CD4-positive, alpha-beta T cell treated with Interleukin-15 for 1 hour (primary cell): ENCODE measurements at regions not wholly inside any gene's neighbourhood (a gene's known extent, or its start where the extent isn't known, plus 50 kb on each side); places are given as distances from the start of the nearest gene placed in this dataset.

Experiments used
- DNase-seq: peaks from one replicate; pipeline ENCODE4 v3.0.0-alpha.2; 2020

DNA sequence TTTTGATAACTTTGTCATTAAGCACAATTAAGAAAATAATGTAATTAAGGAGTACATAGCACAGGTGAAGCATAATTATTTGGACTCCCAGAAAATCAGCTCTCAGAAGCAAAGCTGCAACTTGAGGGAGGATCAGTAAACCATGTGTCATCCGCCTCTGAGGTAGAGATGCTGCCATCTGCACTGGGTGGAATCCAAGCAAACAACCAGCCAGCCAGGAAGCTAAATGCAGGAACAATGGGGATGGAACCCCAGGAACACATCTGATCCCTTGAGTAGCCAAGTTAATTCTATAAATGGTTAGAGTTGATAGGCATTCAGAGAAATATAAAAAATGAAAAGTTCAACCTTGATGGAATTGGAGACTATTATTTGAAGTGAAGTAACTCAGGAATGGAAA lies 520.2 kb downstream of the RFC3 start:
- DNase-seq: no peak

DNA sequence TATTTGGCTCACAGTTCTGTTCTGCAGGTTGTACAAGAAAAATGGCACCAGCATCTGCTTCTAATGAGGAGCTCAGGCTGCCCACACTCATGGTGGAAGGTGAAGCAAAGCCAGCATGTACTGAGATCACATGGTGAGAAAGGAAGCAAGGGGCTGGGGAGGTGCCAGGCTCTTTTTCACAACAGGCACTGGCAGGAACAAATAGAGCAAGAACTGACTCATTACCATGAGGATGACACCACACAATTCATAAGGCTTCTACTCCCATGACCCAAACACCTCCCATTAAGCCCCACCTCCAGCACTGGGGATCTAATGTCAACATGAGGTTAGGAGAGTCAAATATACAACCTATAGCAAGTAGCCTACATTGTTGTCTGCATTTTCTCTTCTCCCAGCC lies 522.6 kb downstream of the RFC3 start:
- no peak for DNase-seq

DNA sequence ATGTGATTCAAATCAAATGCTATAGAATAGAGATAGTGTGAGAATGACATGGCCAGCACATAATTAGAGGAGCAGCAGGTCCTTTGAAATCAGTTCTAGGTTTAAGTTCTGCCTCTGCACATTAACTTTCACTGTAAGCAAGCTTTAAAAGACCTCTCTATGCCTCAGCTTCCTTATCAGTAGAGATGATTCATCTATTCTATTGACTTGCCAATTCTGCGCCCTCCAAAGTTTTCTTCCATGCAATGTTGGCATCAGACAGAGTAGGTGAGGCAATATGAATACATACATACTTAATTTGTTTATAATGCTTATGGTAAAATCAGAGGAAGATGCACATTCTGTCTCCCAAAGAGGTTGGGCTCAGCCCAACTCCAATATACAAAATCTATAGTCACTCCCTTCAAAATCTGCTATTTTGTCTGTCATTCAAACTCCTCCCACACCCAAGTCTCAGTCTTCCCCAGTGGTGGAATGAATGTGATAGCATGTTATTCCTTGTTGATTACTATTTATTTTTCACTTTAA lies 525.5 kb downstream of the RFC3 start:
- DNase-seq: no peak

DNA sequence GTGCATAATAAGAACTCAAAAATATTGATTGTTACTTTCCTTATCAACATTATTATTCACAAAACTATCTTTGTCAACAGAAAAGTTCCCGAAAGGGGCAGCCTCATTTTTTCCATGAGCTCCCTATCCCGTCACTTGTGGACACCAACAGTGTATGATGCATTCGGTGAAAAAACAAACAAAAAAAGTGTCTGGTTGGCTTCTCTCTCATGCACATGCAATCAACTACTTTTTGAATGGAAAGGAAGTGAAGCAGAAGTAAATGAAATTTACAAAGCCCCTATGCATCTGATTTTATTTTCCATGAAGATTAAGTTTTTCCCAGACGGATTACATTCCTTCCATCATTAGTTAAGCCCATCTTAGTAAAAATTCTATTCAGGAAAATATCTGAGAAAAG lies 526.9 kb downstream of the RFC3 start:
- DNase-seq: no peak

DNA sequence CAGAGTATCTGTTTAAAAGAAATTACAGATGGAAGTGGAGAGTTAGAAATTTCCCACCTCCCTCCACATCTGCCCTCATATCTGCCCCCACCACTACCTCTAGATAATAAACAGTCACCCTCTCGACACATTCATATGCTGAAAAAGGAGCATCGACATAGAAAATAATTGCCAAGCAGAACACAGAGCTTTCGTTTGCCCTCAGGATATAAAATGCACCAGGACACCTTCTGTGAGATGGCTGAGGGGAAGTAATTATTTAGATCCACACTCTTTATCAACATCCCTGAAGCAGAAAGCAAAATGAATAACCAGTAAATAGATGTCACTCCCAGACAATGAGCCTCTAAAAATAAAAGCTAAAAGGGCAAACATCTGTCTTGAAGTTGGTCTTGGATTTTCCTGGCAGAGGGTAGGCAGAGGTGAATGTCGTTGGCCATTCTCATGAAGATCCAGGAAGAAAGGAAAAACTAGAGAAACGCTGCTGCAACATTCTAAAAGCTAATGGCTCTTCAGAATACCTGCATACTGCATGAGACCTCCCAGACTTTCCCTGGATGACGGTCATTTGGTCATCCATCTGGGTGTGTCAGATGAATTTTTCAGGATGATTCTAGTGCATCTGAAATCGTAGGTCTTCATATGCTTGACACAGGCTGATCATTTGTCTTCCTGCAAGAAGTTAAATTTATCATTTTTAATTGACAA lies 527.5 kb downstream of the RFC3 start:
- DNase-seq: no peak

DNA sequence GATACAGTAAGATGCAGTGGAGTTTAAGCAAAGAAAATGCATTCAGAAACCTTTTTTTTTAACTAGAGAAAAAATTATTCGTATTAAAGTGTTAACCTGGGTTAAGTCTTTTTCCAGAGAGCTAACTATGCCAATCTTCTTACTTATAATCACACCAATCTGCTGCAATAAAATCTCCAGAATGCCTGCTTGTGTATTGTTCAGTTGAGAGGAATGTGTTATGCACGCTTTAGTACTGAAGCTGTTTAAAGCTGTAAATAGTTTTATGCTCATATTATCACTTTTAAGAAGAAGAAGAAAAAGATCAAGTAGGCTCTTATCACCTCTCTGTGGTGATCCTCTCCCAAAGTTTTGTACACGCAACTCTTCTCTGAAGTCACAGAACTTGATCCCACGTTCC lies 528.7 kb downstream of the RFC3 start:
- no peak for DNase-seq

DNA sequence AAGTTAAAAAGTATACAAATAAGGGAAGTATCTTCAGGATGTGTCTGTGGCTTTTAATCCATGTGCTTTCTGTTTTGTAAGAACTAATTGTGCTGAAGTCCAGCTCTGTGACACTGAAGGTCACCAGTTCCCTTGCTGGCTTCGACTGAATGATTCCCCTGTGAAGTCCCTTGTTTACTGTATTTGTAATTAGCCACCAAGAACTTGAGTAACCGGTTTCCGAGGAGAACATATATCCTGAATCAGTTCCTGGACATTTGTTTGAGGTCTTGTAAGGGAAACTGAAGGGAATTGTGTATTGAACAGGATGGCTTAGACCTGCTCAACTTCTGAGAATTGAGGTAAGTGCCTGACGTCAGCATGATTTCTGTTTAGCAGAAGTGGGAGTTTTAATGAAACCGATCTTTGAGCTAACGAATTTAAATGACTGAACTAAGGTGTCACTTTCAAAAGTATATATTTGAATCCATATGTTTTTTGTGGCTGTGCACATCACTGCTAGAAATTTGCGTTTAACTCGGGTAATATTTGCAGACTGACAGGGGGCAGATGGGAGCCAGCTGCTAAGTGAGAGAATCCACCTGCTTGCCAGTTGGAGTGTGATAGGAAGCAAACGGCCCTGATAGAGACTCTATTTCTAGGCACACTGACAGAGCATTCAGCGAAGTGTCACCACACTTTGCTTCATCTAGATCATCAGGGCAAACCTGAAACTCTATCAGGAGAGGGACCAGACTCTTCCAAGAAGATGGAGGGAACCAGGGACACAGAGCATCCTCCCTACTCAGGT lies 530.0 kb downstream of the RFC3 start:
- DNase-seq: no peak

DNA sequence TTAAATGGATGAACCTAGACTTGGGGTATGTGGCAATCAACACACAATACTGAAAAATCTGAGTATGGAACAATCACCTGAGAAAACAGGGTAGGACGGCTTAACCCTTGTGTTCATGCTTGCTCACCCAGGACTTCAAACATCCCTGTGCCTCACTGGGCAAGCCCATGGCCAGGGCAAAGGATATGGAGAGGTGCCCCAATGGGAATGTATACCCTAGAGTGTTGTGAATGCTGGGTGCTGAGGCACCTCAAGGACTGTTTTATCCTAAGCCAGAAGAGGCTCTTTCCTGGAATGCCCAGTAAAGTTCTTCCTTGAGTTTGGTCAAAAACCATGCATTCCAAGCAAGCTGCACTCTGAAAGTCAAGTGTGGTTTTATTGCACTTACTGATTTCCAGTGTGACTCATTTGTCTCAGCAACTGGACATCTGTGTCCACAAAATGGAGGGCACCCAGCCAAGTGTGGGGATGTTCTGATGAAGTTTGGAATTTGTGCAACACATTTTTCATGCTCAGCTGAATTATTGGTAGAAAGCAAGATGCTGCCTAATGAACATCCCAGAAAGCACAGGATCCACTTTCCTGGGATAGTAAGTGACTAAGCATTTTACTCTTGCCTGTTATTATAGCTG lies 531.3 kb downstream of the RFC3 start:
- no peak for DNase-seq

DNA sequence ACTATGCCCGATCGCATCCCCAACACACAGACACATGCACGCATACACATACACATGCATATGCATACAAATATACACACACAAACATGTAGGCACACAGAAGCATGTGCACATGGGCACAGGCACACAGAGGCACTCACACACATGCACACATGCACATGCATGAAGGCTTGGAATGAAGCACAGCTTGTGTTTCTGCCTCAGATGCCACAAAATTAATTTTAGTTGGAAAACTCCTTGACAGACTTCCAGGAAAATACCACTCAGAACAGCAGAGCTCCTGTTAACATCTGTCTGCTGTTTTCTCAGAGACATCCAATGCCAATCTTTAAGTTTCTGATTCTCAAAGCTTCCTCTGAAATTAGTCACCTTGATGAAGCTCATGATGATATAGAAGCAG lies 532.7 kb downstream of the RFC3 start:
- no peak for DNase-seq

DNA sequence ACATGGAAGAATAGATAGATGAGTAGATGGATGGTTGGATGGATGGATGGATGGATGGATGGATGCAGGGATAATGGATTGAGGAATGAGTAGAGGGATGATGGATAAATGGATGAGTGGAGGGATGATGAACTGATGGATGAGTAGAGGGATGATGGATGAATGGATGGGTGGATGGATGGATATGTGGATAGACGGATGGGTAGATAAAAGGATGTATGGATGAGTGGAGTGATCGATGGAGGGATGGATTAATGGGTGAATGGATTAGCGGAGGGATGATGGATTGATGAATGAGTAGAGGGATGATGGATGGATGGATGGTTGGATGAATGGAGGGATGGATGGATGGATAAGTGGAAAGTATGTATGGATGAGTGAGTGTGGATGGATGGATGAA lies 533.2 kb downstream of the RFC3 start:
- DNase-seq: no peak

DNA sequence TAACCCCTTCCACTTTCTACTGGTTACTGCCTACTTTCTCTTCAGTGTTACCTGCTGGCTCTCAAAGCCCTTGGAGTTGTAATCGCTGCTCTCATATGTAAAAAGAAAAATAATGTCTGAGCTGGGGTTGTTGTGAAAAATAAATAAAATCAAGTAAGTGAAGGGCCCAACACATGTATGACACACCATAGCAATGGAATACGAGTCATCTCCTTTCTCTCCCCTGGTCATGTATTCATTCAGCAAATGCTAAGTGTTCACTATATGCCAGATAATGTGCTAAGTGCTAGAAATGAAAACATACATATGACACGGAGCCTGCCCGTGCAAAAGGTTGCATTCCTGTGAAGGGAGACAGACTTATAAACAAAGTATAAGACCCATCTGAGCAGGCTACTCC lies 535.0 kb downstream of the RFC3 start:
- DNase-seq: no peak

DNA sequence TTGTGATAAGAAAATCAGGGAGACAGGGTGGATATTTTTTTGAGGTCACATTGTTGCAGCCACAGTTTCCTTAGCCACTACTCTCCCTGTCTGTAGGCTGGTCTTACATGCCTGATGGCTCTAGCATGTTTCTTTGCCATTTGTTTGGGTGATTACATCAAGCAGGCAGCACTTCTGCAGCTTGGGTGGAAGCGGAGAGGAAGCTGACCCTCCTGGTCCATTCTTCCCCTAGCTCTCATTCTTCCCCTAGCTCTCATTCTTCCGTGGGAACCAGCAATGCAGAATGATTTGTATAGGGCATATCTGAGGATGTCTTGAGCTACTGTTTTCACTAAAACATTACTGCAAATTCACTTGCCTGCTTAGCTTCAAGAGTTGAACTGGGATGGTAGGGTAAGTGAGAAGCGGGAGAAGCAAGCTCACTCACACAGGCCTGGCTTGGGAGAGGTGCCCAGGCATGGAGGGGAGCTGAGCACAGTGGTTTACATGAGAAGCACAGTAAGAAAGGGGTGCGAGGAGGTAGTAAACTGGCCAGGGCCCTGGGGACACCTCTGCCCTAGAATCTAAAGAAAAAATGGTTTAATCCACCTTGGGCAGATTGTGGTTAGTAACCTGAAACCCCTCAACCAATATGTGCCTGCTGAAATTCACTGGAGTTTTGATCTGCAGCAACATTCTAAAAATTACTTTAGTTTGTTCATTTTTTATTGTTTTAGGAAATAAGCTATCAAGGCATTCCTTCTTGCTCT lies 538.9 kb downstream of the RFC3 start:
- DNase-seq: no peak

DNA sequence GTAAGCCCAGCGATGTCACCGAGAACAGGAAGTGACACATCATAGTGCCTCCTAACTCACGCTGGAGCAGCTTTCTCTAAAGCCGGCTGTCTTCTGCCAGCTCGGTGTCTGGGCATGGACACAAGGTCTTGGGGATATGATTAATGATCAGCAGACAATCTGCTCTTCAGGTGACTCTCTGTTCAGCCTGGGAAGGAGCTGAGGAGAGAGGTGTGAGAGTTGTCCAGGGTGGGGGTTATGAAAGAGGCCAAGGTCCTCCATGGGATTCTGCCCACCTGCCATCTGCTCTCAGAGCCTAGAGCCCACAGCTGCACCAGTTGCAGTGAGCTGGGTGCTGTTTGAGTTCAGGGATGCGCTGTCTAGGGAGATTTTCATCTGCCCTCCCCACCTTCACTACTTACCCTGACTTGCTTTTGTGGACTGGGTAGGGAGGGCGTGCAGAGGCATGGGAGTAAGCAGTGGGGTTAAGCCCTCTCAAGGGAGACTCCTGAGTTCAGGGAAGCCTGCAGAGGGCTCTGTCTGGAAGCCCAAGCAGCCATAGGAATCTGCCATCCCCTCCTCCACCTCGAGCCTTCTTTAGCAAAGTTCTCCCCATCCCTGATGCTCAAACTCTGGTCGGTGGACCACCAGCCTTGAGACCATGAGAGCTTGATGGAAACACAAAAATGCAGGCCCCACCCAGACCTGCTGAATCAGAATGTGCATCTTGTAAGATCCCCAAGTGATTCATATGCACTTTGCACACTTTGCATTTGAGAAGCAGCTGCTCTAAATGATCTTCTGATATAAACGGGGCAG lies 539.7 kb downstream of the RFC3 start:
- no peak for DNase-seq

DNA sequence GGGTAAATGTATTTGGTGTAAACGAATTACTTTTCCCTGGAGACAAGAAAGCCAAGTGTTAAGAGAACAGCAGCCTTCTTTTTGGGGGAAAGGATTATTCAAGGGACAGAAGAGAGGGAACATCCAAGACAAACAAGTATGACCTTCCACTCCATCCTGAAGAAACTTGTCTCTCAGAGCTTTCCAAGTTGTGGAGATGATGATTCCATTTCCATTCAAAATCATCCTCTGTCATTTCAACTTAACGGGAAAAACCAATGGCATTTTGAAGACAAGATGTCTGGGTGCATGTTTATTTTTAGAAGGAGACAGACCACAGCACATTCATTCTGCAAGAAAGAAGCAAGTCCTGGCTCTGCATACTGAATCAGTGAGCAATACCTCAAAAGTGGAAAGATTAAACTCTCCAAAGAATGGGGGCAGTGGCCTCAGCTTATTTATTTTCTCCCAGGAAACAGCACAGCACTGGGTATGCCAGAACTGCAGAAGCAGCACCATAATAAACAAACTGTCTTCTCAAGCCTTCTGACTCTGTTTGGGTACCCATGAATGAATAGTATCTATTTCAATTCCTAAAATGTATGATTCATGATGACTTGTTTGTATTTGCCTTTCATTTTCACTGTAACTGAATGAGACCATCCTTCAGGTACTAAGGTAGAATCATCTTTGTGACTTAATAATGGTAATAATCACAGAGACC lies 541.0 kb downstream of the RFC3 start:
- DNase-seq: no peak

DNA sequence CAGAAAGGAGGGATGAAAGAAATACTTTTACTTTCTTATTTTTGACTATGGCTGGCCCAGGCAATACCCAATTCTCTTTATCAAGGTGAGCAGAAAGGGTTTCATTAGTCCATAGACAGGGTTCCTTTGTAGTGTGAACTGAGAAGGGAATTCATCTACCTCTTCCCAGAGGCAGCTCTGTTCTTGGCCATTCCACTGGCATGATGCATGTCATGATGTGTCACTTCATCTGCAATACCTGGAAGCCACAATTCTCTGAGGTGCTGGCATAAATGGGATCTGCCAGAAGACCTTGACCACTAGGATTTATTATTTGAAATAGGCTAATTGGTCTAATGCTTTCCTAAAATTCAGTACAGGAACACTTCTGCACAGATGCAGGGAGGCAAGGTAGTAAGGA lies 542.8 kb downstream of the RFC3 start:
- no peak for DNase-seq

DNA sequence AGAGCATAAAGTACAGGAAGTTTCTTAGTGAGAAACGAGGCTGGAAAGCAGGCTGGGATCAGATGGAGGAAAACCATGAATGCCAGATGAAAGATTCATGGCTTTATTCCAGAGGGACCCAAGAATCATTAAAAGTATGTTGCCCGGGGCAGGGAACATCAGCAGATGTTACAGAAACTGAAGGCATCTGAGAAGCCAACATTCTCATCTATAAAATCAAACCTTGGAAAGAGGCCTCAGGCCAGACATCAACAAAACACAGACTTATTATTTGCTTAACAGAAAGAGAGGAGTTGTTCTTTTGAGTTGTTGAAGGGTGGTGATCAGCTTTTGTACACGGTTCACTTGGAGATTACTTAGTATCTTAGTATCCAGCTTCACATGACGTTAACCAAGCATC lies 543.6 kb downstream of the RFC3 start:
- no peak for DNase-seq

DNA sequence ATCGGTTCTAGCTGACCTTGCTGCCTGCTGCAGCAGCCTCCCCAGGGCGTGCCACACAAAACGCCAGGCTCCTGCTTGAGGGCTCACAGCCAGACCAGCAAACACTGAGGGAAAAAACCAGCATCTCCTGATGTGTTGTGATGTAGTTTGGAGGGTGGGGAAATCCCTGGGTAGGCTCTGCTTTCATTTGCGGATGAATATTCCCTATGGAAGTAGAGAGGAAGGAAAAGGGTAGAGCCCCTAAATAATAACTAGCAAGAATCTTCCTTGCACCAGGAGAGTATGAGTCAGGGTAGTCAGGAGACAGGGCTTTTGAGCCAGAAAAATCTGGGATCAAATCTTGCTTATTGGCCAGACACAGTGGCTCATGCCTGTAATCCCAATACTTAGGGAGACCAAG lies 545.3 kb downstream of the RFC3 start:
- no peak for DNase-seq

DNA sequence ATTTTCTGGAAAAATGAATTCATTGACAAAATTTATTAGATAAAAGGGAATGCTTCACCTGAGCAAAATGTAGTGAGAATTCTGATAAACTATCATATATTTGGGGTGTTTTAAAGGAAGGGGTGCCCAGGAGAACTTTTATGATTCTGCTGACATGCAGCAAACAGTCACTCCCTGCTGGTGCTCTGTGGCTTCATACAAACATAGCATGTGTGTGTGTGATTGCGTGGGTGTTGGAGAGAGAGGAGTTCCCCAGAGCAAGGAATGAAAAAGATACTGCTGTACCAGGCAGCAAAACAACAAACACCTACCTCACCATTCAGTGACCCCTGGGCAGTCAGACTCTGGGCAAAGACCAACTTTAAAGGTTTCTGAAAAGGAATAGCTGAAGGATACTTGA lies 546.7 kb downstream of the RFC3 start:
- no peak for DNase-seq

DNA sequence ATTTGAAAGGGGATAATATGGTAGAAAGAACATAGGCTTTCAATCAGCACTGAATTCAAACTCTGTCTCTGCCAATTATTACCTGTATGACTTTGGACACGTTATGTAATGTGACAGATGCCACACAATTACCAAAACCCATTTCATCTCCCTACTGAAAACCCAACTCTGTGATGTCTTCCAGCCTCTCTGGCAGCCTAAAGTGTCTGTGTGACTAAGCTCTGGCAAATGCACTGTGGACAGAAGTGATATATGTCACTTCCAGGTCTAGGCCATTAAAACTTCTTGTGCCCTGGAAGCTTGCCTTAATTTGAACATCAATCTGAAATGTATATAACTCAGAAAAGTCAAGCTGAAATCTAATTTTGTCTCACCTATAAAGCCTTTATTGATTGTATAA lies 552.0 kb downstream of the RFC3 start:
- no peak for DNase-seq

DNA sequence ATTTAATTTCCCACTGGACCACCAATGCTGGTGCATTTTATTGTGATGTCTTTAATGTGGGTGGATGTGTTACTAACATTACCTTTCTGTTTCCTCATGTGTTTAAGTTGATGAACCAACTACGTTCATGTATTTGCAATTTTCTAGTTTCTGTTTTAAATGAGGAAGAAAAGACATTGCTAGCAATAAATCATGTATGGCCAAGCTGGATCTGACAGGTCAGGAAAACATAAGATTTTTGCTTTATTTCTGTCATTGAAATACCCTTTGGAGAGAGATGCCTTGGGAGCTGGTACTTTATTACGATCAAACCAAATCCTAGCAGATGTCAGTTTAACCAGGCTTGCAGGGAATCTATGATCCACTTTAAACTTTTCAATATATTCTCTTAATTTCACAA lies 553.2 kb downstream of the RFC3 start:
- DNase-seq: no peak

DNA sequence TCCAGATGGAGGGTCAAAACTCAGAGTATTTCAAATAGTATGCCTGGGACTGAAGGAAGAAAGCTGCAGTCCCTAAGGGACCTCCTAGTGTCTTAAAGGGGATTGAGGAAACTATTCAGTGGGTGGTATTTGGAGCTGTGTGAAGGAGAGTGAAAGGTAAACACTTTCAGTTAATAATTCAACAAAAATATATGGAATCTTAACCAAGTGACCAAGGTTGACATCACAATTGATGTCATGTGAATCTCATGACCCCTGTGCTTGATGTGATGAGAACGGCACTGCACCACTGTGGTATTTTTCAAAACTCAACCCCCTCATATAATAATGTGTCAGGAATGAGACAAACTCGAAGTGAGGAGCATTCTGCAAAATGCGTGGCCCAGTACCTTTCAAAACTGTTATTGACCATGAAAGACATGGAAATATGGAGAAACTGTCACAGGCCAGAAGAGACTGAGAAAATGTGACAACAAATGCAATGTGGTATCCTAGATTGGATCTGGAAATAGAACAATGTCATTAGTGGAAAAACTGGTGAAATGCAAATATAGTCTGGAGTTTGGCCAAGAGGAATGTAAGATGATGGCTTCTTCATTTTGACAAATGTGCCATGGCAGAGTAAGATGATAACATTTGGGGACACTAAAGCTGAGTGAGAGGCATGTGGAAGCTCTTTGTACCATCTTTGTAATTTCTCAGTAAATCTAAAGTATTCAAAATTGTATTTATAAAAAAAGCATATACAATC lies 553.9 kb downstream of the RFC3 start:
- DNase-seq: no peak
